SK-N-SH (cell line): ENCODE measurements at regions not wholly inside any gene's neighbourhood (a gene's known extent, or its start where the extent isn't known, plus 50 kb on each side); places are given as distances from the start of the nearest gene placed in this dataset.

Experiments used
- CTCF ChIA-PET: fragments of 300-600, 350-600 bp; formaldehyde crosslinking; extraction: SDS; loops from one replicate; lab custom pipeline; 2021; lab: Yijun Ruan, JAX
- POLR2A ChIA-PET: fragments of 350-600 bp; sonication (Branson Sonifier 250); formaldehyde crosslinking; extraction: SDS; loops from one replicate; lab custom pipeline; 2020; ENCODE audit warnings: antibody characterized with exemption, inconsistent platforms; lab: Yijun Ruan, JAX
- DNase-seq: peaks from one replicate; pipeline ENCODE4 v3.0.0; 2012
- H2AFZ ChIP-seq: fragments of 200-600 bp; sonication (generic); 2 replicates; pipeline ENCODE4 v1.8.1; 2016; ENCODE audit warnings: antibody characterized with exemption, mild to moderate bottlenecking, low read depth
- H3F3A ChIP-seq: fragments of 200-600 bp; sonication (generic); replicated peaks from 2 replicates; pipeline ENCODE3; 2016; ENCODE audit warnings: antibody characterized with exemption, mild to moderate bottlenecking; ENCODE audit not compliant: insufficient read depth
- H3K27ac ChIP-seq, 2 experiments: fragments of 200-500 bp in 1 of 2; fragments of 200-600 bp in 1 of 2; sonication (Bioruptor generic) in 1 of 2; sonication (generic), shearing (Covaris generic) in 1 of 2; 2 replicates each; pipeline versions ENCODE4 v1.5.1 to v1.6.1; 2014 to 2016; ENCODE audit warnings: low read depth in 2 of 2, inconsistent platforms in 1 of 2, low read length in 1 of 2, mild to moderate bottlenecking in 1 of 2, mixed read lengths in 1 of 2
- H3K27me3 ChIP-seq: fragments of 200-600 bp; sonication (generic), shearing (Covaris generic); 2 replicates; pipeline ENCODE4 v1.6.1; 2016; ENCODE audit warnings: mixed run types; ENCODE audit not compliant: insufficient read depth
- H3K36me3 ChIP-seq, 2 experiments: fragments of 200-500 bp in 1 of 2; fragments of 200-600 bp in 1 of 2; sonication (Bioruptor generic) in 1 of 2; sonication (generic) in 1 of 2; replicated peaks in 1 of 2; 2 replicates each; pipeline versions ENCODE3 to v1.5.1; 2014 to 2016; ENCODE audit warnings: low read length in 1 of 2, mild to moderate bottlenecking in 1 of 2; ENCODE audit not compliant: insufficient read depth in 2 of 2, control insufficient read depth in 1 of 2
- H3K4me1 ChIP-seq, 2 experiments: fragments of 200-500 bp in 1 of 2; fragments of 200-600 bp in 1 of 2; sonication (Bioruptor generic) in 1 of 2; sonication (generic), shearing (Covaris generic) in 1 of 2; 2 replicates each; pipeline versions ENCODE4 v1.5.1 to v1.6.1; 2014 to 2016; ENCODE audit warnings: low read depth in 1 of 2, low read length in 1 of 2, mixed run types in 1 of 2; ENCODE audit not compliant: insufficient read depth in 2 of 2, control insufficient read depth in 1 of 2
- H3K4me2 ChIP-seq: fragments of 200-600 bp; sonication (generic), shearing (Covaris generic); 2 replicates; pipeline ENCODE4 v1.6.1; 2017; ENCODE audit warnings: mixed run types
- H3K4me3 ChIP-seq, 2 experiments: fragments of 200-500 bp in 1 of 2; fragments of 200-600 bp in 1 of 2; sonication (Bioruptor generic) in 1 of 2; sonication (generic), shearing (Covaris generic) in 1 of 2; 2 replicates each; pipeline versions ENCODE4 v1.5.1 to v1.8.1; 2014 to 2016; ENCODE audit warnings: low read depth in 2 of 2, inconsistent platforms in 1 of 2, low read length in 1 of 2, mild to moderate bottlenecking in 1 of 2, mixed read lengths in 1 of 2, moderate library complexity in 1 of 2
- H3K79me2 ChIP-seq: fragments of 200-600 bp; sonication (generic); 2 replicates; pipeline ENCODE4 v1.8.1; 2017; ENCODE audit warnings: mild to moderate bottlenecking; ENCODE audit not compliant: insufficient read depth
- H3K9ac ChIP-seq: fragments of 200-600 bp; sonication (generic); 2 replicates; pipeline ENCODE4 v1.6.1; 2017; ENCODE audit warnings: mixed run types
- H3K9me2 ChIP-seq: fragments of 200-600 bp; sonication (generic); 2 replicates; pipeline ENCODE4 v1.6.1; 2017; ENCODE audit warnings: mixed run types
- H3K9me3 ChIP-seq: fragments of 200-600 bp; sonication (generic); 2 replicates; pipeline ENCODE4 v1.6.1; 2017; ENCODE audit warnings: mixed run types, mild to moderate bottlenecking, moderate library complexity
- H4K20me1 ChIP-seq: fragments of 200-600 bp; sonication (generic); 2 replicates; pipeline ENCODE4 v1.6.1; 2017; ENCODE audit warnings: mild to moderate bottlenecking, mixed run types; ENCODE audit not compliant: insufficient read depth
- CHD2 ChIP-seq: fragments of 150-350 bp; IDR thresholded peaks from 2 replicates; pipeline ENCODE4 v1.6.1; 2018; ENCODE audit warnings: low read length; ENCODE audit not compliant: partially characterized antibody
- ELF1 ChIP-seq: IDR thresholded peaks from 2 replicates; pipeline ENCODE4 v1.4.0; 2012
- FOSL2 ChIP-seq: IDR thresholded peaks from 2 replicates; pipeline ENCODE4 v1.4.0; 2012; ENCODE audit warnings: low read depth, mild to moderate bottlenecking, moderate library complexity, borderline replicate concordance
- FOXJ3 ChIP-seq: sonication (generic); formaldehyde crosslinking; IDR thresholded peaks from 2 replicates; pipeline ENCODE4 v1.5.1; 2020; ENCODE audit warnings: mild to moderate bottlenecking, missing genetic modification reagents
- FOXM1 ChIP-seq: IDR thresholded peaks from 2 replicates; pipeline ENCODE4 v1.4.0; 2012; ENCODE audit warnings: low read depth, mild to moderate bottlenecking
- GABPA ChIP-seq: IDR thresholded peaks from 2 replicates; pipeline ENCODE4 v1.4.0; 2012; ENCODE audit warnings: low read depth, mild to moderate bottlenecking
- JUND ChIP-seq: IDR thresholded peaks from 2 replicates; pipeline ENCODE4 v1.4.0; 2012
- MEF2A ChIP-seq: IDR thresholded peaks from 2 replicates; pipeline ENCODE4 v1.4.0; 2012; ENCODE audit warnings: low read depth, borderline replicate concordance
- MXI1 ChIP-seq: IDR thresholded peaks from 2 replicates; pipeline ENCODE4 v1.6.1; 2012; ENCODE audit warnings: mild to moderate bottlenecking, low read depth, low read length, improper control_type of control experiment
- NFIC ChIP-seq: IDR thresholded peaks from 2 replicates; pipeline ENCODE4 v1.4.0; 2012; ENCODE audit warnings: borderline replicate concordance
- NRF1 ChIP-seq: IDR thresholded peaks from 2 replicates; pipeline ENCODE4 v1.6.1; 2012; ENCODE audit warnings: low read depth, mild to moderate bottlenecking, low read length
- PBX3 ChIP-seq: IDR thresholded peaks from 2 replicates; pipeline ENCODE4; 2012
- RFX5 ChIP-seq: IDR thresholded peaks from 2 replicates; pipeline ENCODE4 v1.6.1; 2012; ENCODE audit warnings: mild to moderate bottlenecking, improper control_type of control experiment, low read length
- SIN3A ChIP-seq: IDR thresholded peaks from 2 replicates; pipeline ENCODE4 v1.6.1; 2012; ENCODE audit warnings: low read depth, mild to moderate bottlenecking, low read length, moderate library complexity, borderline replicate concordance
- TCF12 ChIP-seq: IDR thresholded peaks from 2 replicates; pipeline ENCODE4 v1.4.0; 2012
- TEAD4 ChIP-seq: IDR thresholded peaks from 2 replicates; pipeline ENCODE4 v1.4.0; 2012; ENCODE audit warnings: mild to moderate bottlenecking, borderline replicate concordance; ENCODE audit not compliant: insufficient read depth
- USF1 ChIP-seq: IDR thresholded peaks from 2 replicates; pipeline ENCODE4 v1.4.0; 2012; ENCODE audit warnings: low read depth, borderline replicate concordance
- WGBS: methylation state at CpG from one replicate; pipeline ENCODE4 v1.1.6; 2017; ENCODE audit warnings: low lambda C conversion rate; 5-methylcytosine and 5-hydroxymethylcytosine counted together
- TF ChIP-seq, protein P1 (sequence below): fragments of 150-350 bp; IDR thresholded peaks from 2 replicates; pipeline ENCODE4 v1.6.1; 2017; ENCODE audit warnings: antibody characterized with exemption, low read length, low read depth, borderline replicate concordance
- TF ChIP-seq, protein P2 (sequence below): IDR thresholded peaks from 2 replicates; pipeline ENCODE4 v1.4.0; 2012; ENCODE audit warnings: low read depth
- TF ChIP-seq, protein P3 (sequence below): fragments of 200-600 bp; sonication (generic); IDR thresholded peaks from 2 replicates; pipeline ENCODE4 v1.6.1; 2017; ENCODE audit warnings: antibody characterized with exemption, mild to moderate bottlenecking, moderate library complexity
- TF ChIP-seq, protein P4 (sequence below): IDR thresholded peaks from 2 replicates; pipeline ENCODE4 v1.4.0; 2012; ENCODE audit warnings: low read depth, borderline replicate concordance

- TF ChIP-seq SIN3A (no peak), NRF1 (no peak), CHD2 (no peak), FOSL2 (no peak), TEAD4 (no peak)
- TF ChIP-seq, protein P1, sequence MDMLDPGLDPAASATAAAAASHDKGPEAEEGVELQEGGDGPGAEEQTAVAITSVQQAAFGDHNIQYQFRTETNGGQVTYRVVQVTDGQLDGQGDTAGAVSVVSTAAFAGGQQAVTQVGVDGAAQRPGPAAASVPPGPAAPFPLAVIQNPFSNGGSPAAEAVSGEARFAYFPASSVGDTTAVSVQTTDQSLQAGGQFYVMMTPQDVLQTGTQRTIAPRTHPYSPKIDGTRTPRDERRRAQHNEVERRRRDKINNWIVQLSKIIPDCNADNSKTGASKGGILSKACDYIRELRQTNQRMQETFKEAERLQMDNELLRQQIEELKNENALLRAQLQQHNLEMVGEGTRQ, result no peak
- no peaks in the 10 kb centered on the region for H3K79me2 ChIP-seq
- H3K9ac ChIP-seq, result no peak overlapping the region
- no peaks in the 10 kb centered on the region for H3F3A ChIP-seq
- H3K4me1 ChIP-seq, result no peaks in the 10 kb centered on the region
- no peak overlapping the region for H3K4me3 ChIP-seq
- H4K20me1 ChIP-seq, result no peaks in the 10 kb centered on the region
- no peaks in the 10 kb centered on the region for H3K27me3 ChIP-seq
- H3K4me2 ChIP-seq, result no peak overlapping the region
- CTCF ChIA-PET, result no interaction called here
- H3K9me3 ChIP-seq, result no peaks in the 10 kb centered on the region; the same call in 1 of the 2 replicates
- POLR2A ChIA-PET, result no interaction called here
- no peaks in the 10 kb centered on the region for H3K9me2 ChIP-seq
- H2AFZ ChIP-seq, result no peak overlapping the region
- no peaks in the 10 kb centered on the region for H3K36me3 ChIP-seq
- no peak for DNase-seq
- 8% methylated on average over 3 of the region's 3 CpGs for WGBS
- H3K27ac ChIP-seq, result no peak overlapping the region
Observed at GRCh38 chr14:81691931-81692330, 158.3 kb upstream of the SEL1L start.

- Histone ChIP-seq H3K27me3 (no peaks in the 10 kb centered on the region), H3K4me2 (no peak overlapping the region), H3F3A (no peaks in the 10 kb centered on the region), H3K27ac (no peak overlapping the region), H3K9ac (no peak overlapping the region), H3K4me1 (no peaks in the 10 kb centered on the region), H3K9me2 (no peaks in the 10 kb centered on the region), H3K4me3 (no peak overlapping the region), H3K9me3 (no peaks in the 10 kb centered on the region; the same call in 1 of the 2 replicates), H2AFZ (no peak overlapping the region), H4K20me1 (no peaks in the 10 kb centered on the region), H3K36me3 (no peaks in the 10 kb centered on the region), H3K79me2 (no peaks in the 10 kb centered on the region)
- no peak for DNase-seq
- 17% methylated on average over 1 of the region's 1 CpG for WGBS
- POLR2A ChIA-PET, result no interaction called here
- CTCF ChIA-PET, result interaction anchor here (0.9 kb wide), 1 partner anchor 54 kb away, joined by 3 read pairs; no protein-coding TSS in a partner anchor
- TF ChIP-seq USF1 (no peak), PBX3 (no peak), JUND (no peak), ELF1 (no peak), TEAD4 (no peak), RFX5 (no peak), NFIC (no peak), GABPA (no peak), MEF2A (no peak), FOXJ3 (CRISPR knock-in tag) (no peak), FOXM1 (no peak), MXI1 (no peak), FOSL2 (no peak), TCF12 (no peak)
- TF ChIP-seq, protein P2, sequence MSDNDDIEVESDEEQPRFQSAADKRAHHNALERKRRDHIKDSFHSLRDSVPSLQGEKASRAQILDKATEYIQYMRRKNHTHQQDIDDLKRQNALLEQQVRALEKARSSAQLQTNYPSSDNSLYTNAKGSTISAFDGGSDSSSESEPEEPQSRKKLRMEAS, result no peak
- TF ChIP-seq, protein P3, sequence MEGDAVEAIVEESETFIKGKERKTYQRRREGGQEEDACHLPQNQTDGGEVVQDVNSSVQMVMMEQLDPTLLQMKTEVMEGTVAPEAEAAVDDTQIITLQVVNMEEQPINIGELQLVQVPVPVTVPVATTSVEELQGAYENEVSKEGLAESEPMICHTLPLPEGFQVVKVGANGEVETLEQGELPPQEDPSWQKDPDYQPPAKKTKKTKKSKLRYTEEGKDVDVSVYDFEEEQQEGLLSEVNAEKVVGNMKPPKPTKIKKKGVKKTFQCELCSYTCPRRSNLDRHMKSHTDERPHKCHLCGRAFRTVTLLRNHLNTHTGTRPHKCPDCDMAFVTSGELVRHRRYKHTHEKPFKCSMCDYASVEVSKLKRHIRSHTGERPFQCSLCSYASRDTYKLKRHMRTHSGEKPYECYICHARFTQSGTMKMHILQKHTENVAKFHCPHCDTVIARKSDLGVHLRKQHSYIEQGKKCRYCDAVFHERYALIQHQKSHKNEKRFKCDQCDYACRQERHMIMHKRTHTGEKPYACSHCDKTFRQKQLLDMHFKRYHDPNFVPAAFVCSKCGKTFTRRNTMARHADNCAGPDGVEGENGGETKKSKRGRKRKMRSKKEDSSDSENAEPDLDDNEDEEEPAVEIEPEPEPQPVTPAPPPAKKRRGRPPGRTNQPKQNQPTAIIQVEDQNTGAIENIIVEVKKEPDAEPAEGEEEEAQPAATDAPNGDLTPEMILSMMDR, result no peak
- TF ChIP-seq, protein P4, sequence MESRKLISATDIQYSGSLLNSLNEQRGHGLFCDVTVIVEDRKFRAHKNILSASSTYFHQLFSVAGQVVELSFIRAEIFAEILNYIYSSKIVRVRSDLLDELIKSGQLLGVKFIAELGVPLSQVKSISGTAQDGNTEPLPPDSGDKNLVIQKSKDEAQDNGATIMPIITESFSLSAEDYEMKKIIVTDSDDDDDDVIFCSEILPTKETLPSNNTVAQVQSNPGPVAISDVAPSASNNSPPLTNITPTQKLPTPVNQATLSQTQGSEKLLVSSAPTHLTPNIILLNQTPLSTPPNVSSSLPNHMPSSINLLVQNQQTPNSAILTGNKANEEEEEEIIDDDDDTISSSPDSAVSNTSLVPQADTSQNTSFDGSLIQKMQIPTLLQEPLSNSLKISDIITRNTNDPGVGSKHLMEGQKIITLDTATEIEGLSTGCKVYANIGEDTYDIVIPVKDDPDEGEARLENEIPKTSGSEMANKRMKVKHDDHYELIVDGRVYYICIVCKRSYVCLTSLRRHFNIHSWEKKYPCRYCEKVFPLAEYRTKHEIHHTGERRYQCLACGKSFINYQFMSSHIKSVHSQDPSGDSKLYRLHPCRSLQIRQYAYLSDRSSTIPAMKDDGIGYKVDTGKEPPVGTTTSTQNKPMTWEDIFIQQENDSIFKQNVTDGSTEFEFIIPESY, result no peak
Observed at GRCh38 chr14:81694419-81694818, 160.8 kb upstream of the SEL1L start.
